Suprapubic skin (tissue), 4 donors: ENCODE measurements at regions not wholly inside any gene's neighbourhood (a gene's known extent, or its start where the extent isn't known, plus 50 kb on each side); places are given as distances from the start of the nearest gene placed in this dataset.

Source experiments
- DNase-seq, 2 donors: peaks; one replicate each; pipeline ENCODE4 v3.0.0-alpha.2; 2019; ENCODE audit warnings: low spot score in 2 of 2
- H3K27ac ChIP-seq: fragments of 200-600 bp; sonication (generic); one replicate; pipeline ENCODE4 v1.5.1; 2019
- H3K27me3 ChIP-seq: fragments of 200-600 bp; sonication (generic); one replicate; pipeline ENCODE4 v1.5.1; 2019
- H3K36me3 ChIP-seq: fragments of 200-600 bp; sonication (generic); one replicate; pipeline ENCODE4 v1.5.1; 2019
- H3K4me1 ChIP-seq: fragments of 200-600 bp; sonication (generic); one replicate; pipeline ENCODE4 v1.5.1; 2019
- H3K4me3 ChIP-seq: fragments of 200-600 bp; sonication (generic); one replicate; pipeline ENCODE4 v1.5.1; 2019; ENCODE audit warnings: mild to moderate bottlenecking
- H3K9me3 ChIP-seq: fragments of 200-600 bp; sonication (generic); one replicate; pipeline ENCODE4 v1.5.1; 2019
- CTCF ChIP-seq, 2 donors: fragments of 200-600 bp in 1 of 2; fragments of 450-650 bp in 1 of 2; sonication (generic) in 1 of 2; IDR thresholded peaks; one replicate each; pipeline ENCODE4 v1.5.1; 2016 to 2019; ENCODE audit warnings: antibody characterized with exemption in 2 of 2, mild to moderate bottlenecking in 1 of 2, moderate library complexity in 1 of 2
- EP300 ChIP-seq: sonication (generic); formaldehyde crosslinking; IDR thresholded peaks from one replicate; pipeline ENCODE4 v1.6.1; 2017; ENCODE audit warnings: antibody characterized with exemption
- POLR2A ChIP-seq, 2 donors: fragments of 450-650 bp; IDR thresholded peaks; one replicate each; pipeline ENCODE4 v1.6.1; 2017; ENCODE audit warnings: antibody characterized with exemption in 2 of 2, mild to moderate bottlenecking in 2 of 2, moderate library complexity in 2 of 2
- POLR2AphosphoS5 ChIP-seq, 3 donors: sonication (generic); formaldehyde crosslinking; IDR thresholded peaks; one replicate each; pipeline ENCODE4 v1.6.1; 2017; ENCODE audit warnings: antibody characterized with exemption in 3 of 3
- WGBS: methylation state at CpG from one replicate; pipeline ENCODE4 v1.1.5; 2018; 5-methylcytosine and 5-hydroxymethylcytosine counted together

GRCh38 chr16:72654535-72654934 lies 393.4 kb downstream of the ZFHX3 start:
- Histone ChIP-seq H3K4me1 (no peaks in the 10 kb centered on the region), H3K4me3 (no peak overlapping the region), H3K9me3 (peaks cover 4% of the 10 kb centered on the region), H3K27me3 (no peaks in the 10 kb centered on the region), H3K36me3 (no peaks in the 10 kb centered on the region), H3K27ac (no peak overlapping the region)
- TF ChIP-seq EP300 (no peak), POLR2A (IDR thresholded peaks at IDR 0.05) (no peak), POLR2AphosphoS5 (IDR thresholded peaks at IDR 0.05) (no peak), CTCF (IDR thresholded peaks at IDR 0.05) (no peak)
- no peak for DNase-seq

- Histone ChIP-seq H3K36me3 (no peaks in the 10 kb centered on the region), H3K4me3 (no peak overlapping the region), H3K27ac (no peak overlapping the region), H3K4me1 (no peaks in the 10 kb centered on the region), H3K9me3 (peaks cover 3% of the 10 kb centered on the region), H3K27me3 (no peaks in the 10 kb centered on the region)
- TF ChIP-seq EP300: no peak
- no peak for TF ChIP-seq CTCF (IDR thresholded peaks at IDR 0.05)
- no peak for TF ChIP-seq POLR2A (IDR thresholded peaks at IDR 0.05)
- TF ChIP-seq POLR2AphosphoS5 (IDR thresholded peaks at IDR 0.05): no peak
- DNase-seq: no peak
- WGBS: 92% methylated on average over 3 of the region's 3 CpGs
These were observed 398.5 kb downstream of the ZFHX3 start for GRCh38 chr16:72649254-72649944.

- Histone ChIP-seq H3K4me1 (no peaks in the 10 kb centered on the region), H3K9me3 (peaks cover 8% of the 10 kb centered on the region), H3K27ac (no peak overlapping the region), H3K27me3 (no peaks in the 10 kb centered on the region), H3K4me3 (no peak overlapping the region), H3K36me3 (no peaks in the 10 kb centered on the region)
- WGBS: 69% methylated on average over 3 of the region's 3 CpGs
- DNase-seq: no peak
- TF ChIP-seq CTCF (IDR thresholded peaks at IDR 0.05) (no peak), POLR2A (IDR thresholded peaks at IDR 0.05) (no peak), EP300 (no peak), POLR2AphosphoS5 (IDR thresholded peaks at IDR 0.05) (no peak)
These were observed 401.3 kb downstream of the ZFHX3 start for GRCh38 chr16:72646615-72647014.

GRCh38 chr16:72645538-72645937 lies 402.4 kb downstream of the ZFHX3 start:
- TF ChIP-seq POLR2AphosphoS5 (IDR thresholded peaks at IDR 0.05): no peak
- TF ChIP-seq CTCF (IDR thresholded peaks at IDR 0.05): no peak
- TF ChIP-seq POLR2A (IDR thresholded peaks at IDR 0.05): no peak
- TF ChIP-seq EP300: no peak
- 78% methylated on average over 3 of the region's 3 CpGs for WGBS
- Histone ChIP-seq H3K36me3 (no peaks in the 10 kb centered on the region), H3K4me1 (no peaks in the 10 kb centered on the region), H3K27me3 (no peaks in the 10 kb centered on the region), H3K27ac (no peak overlapping the region), H3K4me3 (no peak overlapping the region), H3K9me3 (peaks cover 9% of the 10 kb centered on the region)
- no peak for DNase-seq

GRCh38 chr16:72644911-72645310 lies 403.0 kb downstream of the ZFHX3 start:
- Histone ChIP-seq H3K36me3 (no peaks in the 10 kb centered on the region), H3K9me3 (peaks cover 9% of the 10 kb centered on the region), H3K4me1 (no peaks in the 10 kb centered on the region), H3K4me3 (no peak overlapping the region), H3K27ac (no peak overlapping the region), H3K27me3 (no peaks in the 10 kb centered on the region)
- DNase-seq: no peak
- TF ChIP-seq POLR2A (IDR thresholded peaks at IDR 0.05) (no peak), POLR2AphosphoS5 (IDR thresholded peaks at IDR 0.05) (no peak), EP300 (no peak), CTCF (IDR thresholded peaks at IDR 0.05) (no peak)
